Activated T-helper 1 cell treated with anti-CD3 and anti-CD28 coated beads, Interleukin-12 subunit alpha, Interleukin-12 subunit beta, Interleukin-2, Interleukin-4 antibody, amounts not matched to agents 30 ng/mL and 10 ng/mL and 1 ng/mL, durations not matched to agents 14 hours and 24 hours and 36 hours (primary cell): ENCODE measurements at regions not wholly inside any gene's neighbourhood (a gene's known extent, or its start where the extent isn't known, plus 50 kb on each side); places are given as distances from the start of the nearest gene placed in this dataset.
"Not testable (repeated sequence)": the region's sequence is repeated elsewhere in the genome, so short reads cannot be mapped to it uniquely, and the experiment has no call there.

Experiments used
- DNase-seq: peaks from one replicate; pipeline ENCODE4 v3.0.0; 2021; ENCODE audit warnings: low spot score
- H3K27ac Mint-ChIP-seq: one replicate; pipeline ENCODE4 v1.8.0; 2021; ENCODE audit warnings: mild to moderate bottlenecking, mixed read lengths
- H3K27me3 Mint-ChIP-seq: one replicate; pipeline ENCODE4 v1.8.0; 2022; ENCODE audit warnings: mild to moderate bottlenecking, moderate library complexity, mixed read lengths; ENCODE audit not compliant: insufficient read depth
- H3K36me3 Mint-ChIP-seq: one replicate; pipeline ENCODE4 v1.8.0; 2021; ENCODE audit warnings: low read depth, mixed read lengths
- H3K4me1 Mint-ChIP-seq: one replicate; pipeline ENCODE4 v1.8.0; 2021; ENCODE audit warnings: low read depth, mixed read lengths
- H3K4me3 Mint-ChIP-seq: one replicate; pipeline ENCODE4 v1.8.0; 2021; ENCODE audit warnings: mild to moderate bottlenecking, moderate library complexity, mixed read lengths
- H3K9me3 Mint-ChIP-seq: one replicate; pipeline ENCODE4 v1.8.0; 2021; ENCODE audit warnings: mixed read lengths
- intact Hi-C: fragments of 100-400 bp; cut with micrococcal nuclease; formaldehyde crosslinking; loops from one replicate; pipeline ENCODE4 v1.15.1; 2024

GRCh38 chr15:62510791-62511190 is 345.7 kb upstream of the C2CD4B start:
- H3K27ac Mint-ChIP-seq: no peak overlapping the region
- H3K4me1 Mint-ChIP-seq: no peaks in the 10 kb centered on the region
- H3K4me3 Mint-ChIP-seq: no peak overlapping the region
- H3K36me3 Mint-ChIP-seq: no peaks in the 10 kb centered on the region
- intact Hi-C loops: no loop called here
- H3K9me3 Mint-ChIP-seq: no peaks in the 10 kb centered on the region
- no peak for DNase-seq
- H3K27me3 Mint-ChIP-seq: peaks cover 5% of the 10 kb centered on the region

GRCh38 chr15:62512904-62513303 is 347.8 kb upstream of the C2CD4B start:
- DNase-seq: no peak
- H3K27me3 Mint-ChIP-seq: peaks cover 11% of the 10 kb centered on the region
- no peaks in the 10 kb centered on the region for H3K4me1 Mint-ChIP-seq
- H3K27ac Mint-ChIP-seq: no peak overlapping the region
- H3K4me3 Mint-ChIP-seq: no peak overlapping the region
- no peaks in the 10 kb centered on the region for H3K9me3 Mint-ChIP-seq
- no peaks in the 10 kb centered on the region for H3K36me3 Mint-ChIP-seq
- intact Hi-C loops: no loop called here

GRCh38 chr15:62513893-62514292 is 348.8 kb upstream of the C2CD4B start:
- no peak for DNase-seq
- Mint-ChIP-seq H3K27ac (no peak overlapping the region), H3K4me3 (no peak overlapping the region), H3K9me3 (no peaks in the 10 kb centered on the region), H3K4me1 (no peaks in the 10 kb centered on the region), H3K36me3 (no peaks in the 10 kb centered on the region), H3K27me3 (peaks cover 11% of the 10 kb centered on the region)
- intact Hi-C loops: no loop called here

GRCh38 chr15:62515696-62516395 is 350.8 kb upstream of the C2CD4B start:
- H3K4me3 Mint-ChIP-seq: no peak overlapping the region

GRCh38 chr15:62517541-62517940 is 352.5 kb upstream of the C2CD4B start:
- H3K9me3 Mint-ChIP-seq: no peaks in the 10 kb centered on the region
- no peaks in the 10 kb centered on the region for H3K4me1 Mint-ChIP-seq
- no peak overlapping the region for H3K27ac Mint-ChIP-seq
- peaks cover 12% of the 10 kb centered on the region for H3K27me3 Mint-ChIP-seq
- H3K36me3 Mint-ChIP-seq: no peaks in the 10 kb centered on the region
- no peak overlapping the region for H3K4me3 Mint-ChIP-seq
- intact Hi-C loops: no loop called here
- DNase-seq: no peak

More at GRCh38 chr15:62515696-62516395, 350.8 kb upstream of the C2CD4B start:
- Mint-ChIP-seq H3K27ac (no peak overlapping the region), H3K27me3 (peaks cover 14% of the 10 kb centered on the region), H3K9me3 (no peaks in the 10 kb centered on the region), H3K4me1 (no peaks in the 10 kb centered on the region), H3K36me3 (no peaks in the 10 kb centered on the region)
- intact Hi-C loops: no loop called here
- no peak for DNase-seq

- H3K27ac Mint-ChIP-seq, H3K4me3 Mint-ChIP-seq, H3K9me3 Mint-ChIP-seq, DNase-seq, H3K4me1 Mint-ChIP-seq, H3K36me3 Mint-ChIP-seq, intact Hi-C loops: not testable (repeated sequence)
- H3K27me3 Mint-ChIP-seq: peaks cover 12% of the 10 kb centered on the region
Measured at GRCh38 chr15:62518666-62519065, 353.6 kb upstream of the C2CD4B start.

- Mint-ChIP-seq H3K4me3 (no peak overlapping the region), H3K36me3 (no peaks in the 10 kb centered on the region), H3K9me3 (no peaks in the 10 kb centered on the region), H3K27me3 (peaks cover 10% of the 10 kb centered on the region), H3K4me1 (no peaks in the 10 kb centered on the region), H3K27ac (no peak overlapping the region)
- intact Hi-C loops: no loop called here
- no peak for DNase-seq
Measured at GRCh38 chr15:62519900-62520299, 354.8 kb upstream of the C2CD4B start.

- H3K4me1 Mint-ChIP-seq: no peaks in the 10 kb centered on the region
- no peaks in the 10 kb centered on the region for H3K36me3 Mint-ChIP-seq
- no peak overlapping the region for H3K4me3 Mint-ChIP-seq
- H3K27me3 Mint-ChIP-seq: peaks cover 10% of the 10 kb centered on the region
- no peak for DNase-seq
- H3K9me3 Mint-ChIP-seq: no peaks in the 10 kb centered on the region
- intact Hi-C loops: no loop called here
- H3K27ac Mint-ChIP-seq: no peak overlapping the region
Measured at GRCh38 chr15:62520887-62521286, 355.8 kb upstream of the C2CD4B start.

GRCh38 chr15:62521396-62521795 is 356.3 kb upstream of the C2CD4B start:
- DNase-seq: no peak
- intact Hi-C loops: no loop called here
- Mint-ChIP-seq H3K4me3 (no peak overlapping the region), H3K27ac (no peak overlapping the region), H3K4me1 (no peaks in the 10 kb centered on the region), H3K9me3 (no peaks in the 10 kb centered on the region), H3K36me3 (no peaks in the 10 kb centered on the region), H3K27me3 (peaks cover 10% of the 10 kb centered on the region)

- H3K27me3 Mint-ChIP-seq: peaks cover 4% of the 10 kb centered on the region
- no peaks in the 10 kb centered on the region for H3K36me3 Mint-ChIP-seq
- no peaks in the 10 kb centered on the region for H3K4me1 Mint-ChIP-seq
- no peak overlapping the region for H3K4me3 Mint-ChIP-seq
- DNase-seq: no peak
- H3K9me3 Mint-ChIP-seq: no peaks in the 10 kb centered on the region
- H3K27ac Mint-ChIP-seq: no peak overlapping the region
- intact Hi-C loops: no loop called here
Measured at GRCh38 chr15:62524848-62525247, 359.8 kb upstream of the C2CD4B start.

- intact Hi-C loops: no loop called here
- H3K27ac Mint-ChIP-seq: no peak overlapping the region
- no peaks in the 10 kb centered on the region for H3K9me3 Mint-ChIP-seq
- no peak overlapping the region for H3K4me3 Mint-ChIP-seq
- H3K27me3 Mint-ChIP-seq: peaks cover 1% of the 10 kb centered on the region
- no peak for DNase-seq
- H3K4me1 Mint-ChIP-seq: no peaks in the 10 kb centered on the region
- no peaks in the 10 kb centered on the region for H3K36me3 Mint-ChIP-seq
Measured at GRCh38 chr15:62527387-62527786, 362.3 kb upstream of the C2CD4B start.

GRCh38 chr15:62528505-62528904 is 363.4 kb upstream of the C2CD4B start:
- Mint-ChIP-seq H3K9me3 (no peaks in the 10 kb centered on the region), H3K27ac (no peak overlapping the region), H3K27me3 (peaks cover 2% of the 10 kb centered on the region), H3K4me3 (no peak overlapping the region), H3K4me1 (no peaks in the 10 kb centered on the region), H3K36me3 (no peaks in the 10 kb centered on the region)
- intact Hi-C loops: no loop called here
- DNase-seq: no peak

GRCh38 chr15:62532367-62532766 is 367.3 kb upstream of the C2CD4B start:
- Mint-ChIP-seq H3K27me3 (peaks cover 8% of the 10 kb centered on the region), H3K4me3 (no peak overlapping the region), H3K36me3 (no peaks in the 10 kb centered on the region), H3K9me3 (no peaks in the 10 kb centered on the region), H3K4me1 (no peaks in the 10 kb centered on the region), H3K27ac (no peak overlapping the region)
- DNase-seq: no peak
- intact Hi-C loops: no loop called here

GRCh38 chr15:62533687-62534086 is 368.6 kb upstream of the C2CD4B start:
- H3K27ac Mint-ChIP-seq: no peak overlapping the region
- DNase-seq: no peak
- no peaks in the 10 kb centered on the region for H3K9me3 Mint-ChIP-seq
- no peaks in the 10 kb centered on the region for H3K36me3 Mint-ChIP-seq
- H3K4me3 Mint-ChIP-seq: no peak overlapping the region
- no peaks in the 10 kb centered on the region for H3K4me1 Mint-ChIP-seq
- intact Hi-C loops: no loop called here
- peaks cover 10% of the 10 kb centered on the region for H3K27me3 Mint-ChIP-seq
